K562 (cell line): ENCODE measurements at regions not wholly inside any gene's neighbourhood (a gene's known extent, or its start where the extent isn't known, plus 50 kb on each side); places are given as distances from the start of the nearest gene placed in this dataset.

Source experiments
- ATAC-seq: fragments of 200-7000 bp; cut with Tn5 transposase; 3 replicates; pipeline ENCODE4 v1.9.1; 2020; ENCODE audit warnings: moderate library complexity
- BruUV-seq: library from RNA; stranded (reverse); fragments of 400-500 nt; replicated peaks from 2 replicates; lab custom pipeline; 2021; lab: Mats Ljungman, UMichigan
- CTCF ChIA-PET: fragments of 300-600 bp; formaldehyde crosslinking; extraction: SDS; loops from one replicate; lab custom pipeline; 2021; ENCODE audit warnings: low intra/inter-chr PET ratio; lab: Yijun Ruan, JAX
- POLR2A ChIA-PET: fragments of 300-600, 350-650 bp; sonication (Branson Sonifier 250); formaldehyde crosslinking; extraction: SDS; loops from one replicate; lab custom pipeline; 2021; ENCODE audit warnings: antibody characterized with exemption, inconsistent platforms; lab: Yijun Ruan, JAX
- DNase-seq, 4 experiments: peaks; one replicate each; pipeline versions ENCODE4 v3.0.0 to v3.0.0-alpha.2; 2011 to 2018; ENCODE audit warnings: low spot score in 3 of 4, mixed read lengths in 3 of 4; ENCODE audit errors: extremely low read depth in 1 of 4
- FAIRE-seq: peaks from 2 replicates; lab custom pipeline; 2011; peaks lifted over from hg19 to GRCh38; lab: Jason Lieb, UNC
- H2AFZ ChIP-seq: 2 replicates; pipeline ENCODE4 v1.6.0; 2011; ENCODE audit warnings: low read depth, low read length, control low read depth, inconsistent platforms
- H3K27ac ChIP-seq: fragments of 200-600 bp; 3 replicates; pipeline ENCODE4 v1.8.0; 2011; ENCODE audit warnings: low read depth, mild to moderate bottlenecking, control low read depth, inconsistent platforms, low read length, moderate library complexity, mixed read lengths; ENCODE audit errors: extremely low read depth
- H3K27me3 ChIP-seq, 2 experiments: fragments of 300-600 bp in 1 of 2; 2 replicates in 1 of 2; 3 replicates in 1 of 2; pipeline versions ENCODE4 v1.6.0 to v1.8.0; 2011; ENCODE audit warnings: inconsistent platforms in 2 of 2, low read length in 2 of 2, mild to moderate bottlenecking in 1 of 2, mixed read lengths in 1 of 2, moderate library complexity in 1 of 2; ENCODE audit not compliant: control insufficient read depth in 2 of 2, insufficient read depth in 2 of 2
- H3K36me3 ChIP-seq: fragments of 300-600 bp; 3 replicates; pipeline ENCODE4 v1.8.0; 2011; ENCODE audit warnings: mild to moderate bottlenecking, low read length, inconsistent platforms; ENCODE audit not compliant: control insufficient read depth, insufficient read depth
- H3K4me1 ChIP-seq, 2 experiments: fragments of 200-600 bp in 1 of 2; replicated peaks in 1 of 2; 2 replicates in 1 of 2; 3 replicates in 1 of 2; pipeline versions ENCODE4 v1.5.1 to v1.8.0; 2011; ENCODE audit warnings: inconsistent platforms in 2 of 2, low read length in 2 of 2, mild to moderate bottlenecking in 1 of 2, mixed read lengths in 1 of 2, moderate library complexity in 1 of 2; ENCODE audit not compliant: control insufficient read depth in 2 of 2, insufficient read depth in 2 of 2
- H3K4me2 ChIP-seq: 2 replicates; pipeline ENCODE4 v1.6.1; 2011; ENCODE audit warnings: low read length, control low read depth, inconsistent platforms, mixed read lengths; ENCODE audit not compliant: insufficient read depth
- H3K4me3 ChIP-seq: fragments of 200-600 bp; sonication (generic), shearing (Covaris generic); 2 replicates; pipeline ENCODE4 v1.5.1; 2016; ENCODE audit warnings: control low read depth, inconsistent platforms
- H3K79me2 ChIP-seq: fragments of 200-600 bp; 3 replicates; pipeline ENCODE4 v1.8.0; 2011; ENCODE audit warnings: low read length, inconsistent platforms; ENCODE audit not compliant: control insufficient read depth, insufficient read depth
- H3K9ac ChIP-seq, 2 experiments: 2 replicates each; pipeline versions ENCODE4 v1.6.0 to v1.6.1; 2011; ENCODE audit warnings: low read depth in 2 of 2, low read length in 2 of 2, control low read depth in 1 of 2, inconsistent platforms in 1 of 2, mild to moderate bottlenecking in 1 of 2, mixed read lengths in 1 of 2; ENCODE audit not compliant: insufficient read depth in 1 of 2
- H3K9me1 ChIP-seq: one replicate; pipeline ENCODE4 v1.6.0; 2011; ENCODE audit warnings: inconsistent platforms, mild to moderate bottlenecking, low read length, moderate library complexity; ENCODE audit not compliant: control insufficient read depth, insufficient read depth
- H3K9me3 ChIP-seq: replicated peaks from 2 replicates; pipeline ENCODE4 v1.5.1; 2011; ENCODE audit warnings: low read depth, low read length, inconsistent platforms; ENCODE audit not compliant: control insufficient read depth, insufficient read depth
- H4K20me1 ChIP-seq: replicated peaks from 2 replicates; pipeline ENCODE4 v1.6.1; 2011; ENCODE audit warnings: low read length, inconsistent platforms, mixed read lengths; ENCODE audit not compliant: control insufficient read depth, insufficient read depth
- ELF1 ChIP-seq: fragments of 200-800 bp; sonication (Bioruptor generic); IDR thresholded peaks from 2 replicates; pipeline ENCODE4 v1.6.1; 2016; ENCODE audit warnings: missing genetic modification characterization, missing compliant biosample characterization
- FIP1L1 ChIP-seq: fragments of 200-400 bp; formaldehyde crosslinking; IDR thresholded peaks from 2 replicates; pipeline ENCODE4 v1.6.1; 2018; ENCODE audit warnings: mild to moderate bottlenecking, low read depth, low read length; ENCODE audit not compliant: poor library complexity, severe bottlenecking
- GABPA ChIP-seq: fragments of 200-800 bp; sonication (Bioruptor generic); conservative IDR thresholded peaks from 2 replicates; pipeline ENCODE4 v1.6.1; 2016; ENCODE audit warnings: low read depth, missing genetic modification characterization, missing compliant biosample characterization
- GTF2F1 ChIP-seq: IDR thresholded peaks from 2 replicates; pipeline ENCODE4 v1.6.1; 2011; ENCODE audit warnings: low read depth, low read length, improper control_type of control experiment
- HMGXB4 ChIP-seq: sonication (generic); formaldehyde crosslinking; IDR thresholded peaks from 2 replicates; pipeline ENCODE4 v1.8.1; 2023; ENCODE audit warnings: mild to moderate bottlenecking, missing genetic modification reagents
- IRF2 ChIP-seq: sonication (generic); formaldehyde crosslinking; IDR thresholded peaks from 2 replicates; pipeline ENCODE4 v1.8.1; 2022; ENCODE audit warnings: mild to moderate bottlenecking, missing genetic modification reagents
- KAT2B ChIP-seq: IDR thresholded peaks from one replicate; pipeline ENCODE4 v1.6.1; 2012; ENCODE audit warnings: low read depth, mild to moderate bottlenecking, control low read depth, inconsistent platforms, low read length, moderate library complexity
- NCOA1 ChIP-seq: fragments of 450-650 bp; IDR thresholded peaks from 2 replicates; pipeline ENCODE4 v1.6.1; 2016; ENCODE audit warnings: low read depth
- NONO ChIP-seq, 2 experiments: fragments of 200-400 bp in 1 of 2; fragments of 450-650 bp in 1 of 2; formaldehyde crosslinking in 1 of 2; IDR thresholded peaks; 2 replicates each; pipeline ENCODE4 v1.6.1; 2017; ENCODE audit warnings: low read depth in 2 of 2, mild to moderate bottlenecking in 2 of 2, moderate library complexity in 2 of 2, low read length in 1 of 2
- POLR2G ChIP-seq: fragments of 200-400 bp; formaldehyde crosslinking; IDR thresholded peaks from 2 replicates; pipeline ENCODE4 v1.6.1; 2017; ENCODE audit warnings: low read depth, mild to moderate bottlenecking, antibody characterized with exemption, low read length, moderate library complexity
- ZNF23 ChIP-seq: fragments of 250-450 bp; sonication (Bioruptor Pico); IDR thresholded peaks from 2 replicates; pipeline ENCODE4 v1.4.0; 2020; ENCODE audit warnings: mild to moderate bottlenecking
- WGBS: fragments of 100-300 bp; shearing (Covaris generic); methylation state at CpG from one replicate; pipeline ENCODE4 v1.1.6; 2016; ENCODE audit warnings: low coverage, mixed read lengths; ENCODE audit not compliant: insufficient coverage; ENCODE audit errors: missing lambda C conversion rate; 5-methylcytosine and 5-hydroxymethylcytosine counted together
- in situ Hi-C: fragments of 300-500 bp; cut with MboI; formaldehyde crosslinking; loops from 4 replicates; pipeline ENCODE4 v1.15.0; 2018; ENCODE audit warnings: inconsistent platforms, mixed read lengths
- intact Hi-C: fragments of 100-400 bp; cut with micrococcal nuclease; formaldehyde crosslinking; loops from 2 replicates; pipeline ENCODE4 v1.14.2; 2022
- TF ChIP-seq, protein P1 (sequence below): fragments of 450-650 bp; IDR thresholded peaks from 2 replicates; pipeline ENCODE4 v1.6.1; 2014; ENCODE audit warnings: low read depth, mild to moderate bottlenecking, moderate library complexity, borderline replicate concordance
- TF ChIP-seq, protein P2 (sequence below): fragments of 450-650 bp; IDR thresholded peaks from 2 replicates; pipeline ENCODE4 v1.7.1; 2018; ENCODE audit warnings: mild to moderate bottlenecking, low read depth; ENCODE audit not compliant: partially characterized antibody

GRCh38 chr2:176501617-176502016 is 232.4 kb downstream of the MTX2 start:
- Histone ChIP-seq H3K27ac (no peak overlapping the region), H3K4me1 (no peaks in the 10 kb centered on the region), H3K9me3 (no peaks in the 10 kb centered on the region), H3K36me3 (no peaks in the 10 kb centered on the region), H3K9me1 (no peaks in the 10 kb centered on the region), H2AFZ (no peak overlapping the region), H3K4me2 (no peak overlapping the region), H3K9ac (no peak overlapping the region), H3K4me3 (no peak overlapping the region), H4K20me1 (no peaks in the 10 kb centered on the region), H3K27me3 (peaks cover 2 to 3% of the 10 kb centered on the region in 2 experiments; a peak in 1 of 5 replicates), H3K79me2 (no peaks in the 10 kb centered on the region)
- FAIRE-seq (no peak), DNase-seq (no peak), ATAC-seq (no peak)
- in situ Hi-C loops = no loop called here
- CTCF ChIA-PET = no interaction called here
- intact Hi-C loops = no loop called here
- POLR2A ChIA-PET = no interaction called here
- no TSS peak for BruUV-seq
- no peak for TF ChIP-seq NCOA1
- TF ChIP-seq POLR2G = no peak
- no peak for TF ChIP-seq FIP1L1
- no peak for TF ChIP-seq NONO (IDR thresholded peaks at IDR 0.05; ENCODE audit: low read depth in 2 of 2, low read length in 1 of 2)
- no peak for TF ChIP-seq HMGXB4 (CRISPR knock-in tag)
- TF ChIP-seq ZNF23 (CRISPR knock-in tag) = no peak
- TF ChIP-seq GTF2F1 = no peak
- no peak for TF ChIP-seq ELF1 (tag)
- TF ChIP-seq, protein P1, sequence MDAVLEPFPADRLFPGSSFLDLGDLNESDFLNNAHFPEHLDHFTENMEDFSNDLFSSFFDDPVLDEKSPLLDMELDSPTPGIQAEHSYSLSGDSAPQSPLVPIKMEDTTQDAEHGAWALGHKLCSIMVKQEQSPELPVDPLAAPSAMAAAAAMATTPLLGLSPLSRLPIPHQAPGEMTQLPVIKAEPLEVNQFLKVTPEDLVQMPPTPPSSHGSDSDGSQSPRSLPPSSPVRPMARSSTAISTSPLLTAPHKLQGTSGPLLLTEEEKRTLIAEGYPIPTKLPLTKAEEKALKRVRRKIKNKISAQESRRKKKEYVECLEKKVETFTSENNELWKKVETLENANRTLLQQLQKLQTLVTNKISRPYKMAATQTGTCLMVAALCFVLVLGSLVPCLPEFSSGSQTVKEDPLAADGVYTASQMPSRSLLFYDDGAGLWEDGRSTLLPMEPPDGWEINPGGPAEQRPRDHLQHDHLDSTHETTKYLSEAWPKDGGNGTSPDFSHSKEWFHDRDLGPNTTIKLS = no peak
- no peak for TF ChIP-seq GABPA
- TF ChIP-seq KAT2B = no peak
- no peak for TF ChIP-seq IRF2 (CRISPR knock-in tag)
- TF ChIP-seq, protein P2, sequence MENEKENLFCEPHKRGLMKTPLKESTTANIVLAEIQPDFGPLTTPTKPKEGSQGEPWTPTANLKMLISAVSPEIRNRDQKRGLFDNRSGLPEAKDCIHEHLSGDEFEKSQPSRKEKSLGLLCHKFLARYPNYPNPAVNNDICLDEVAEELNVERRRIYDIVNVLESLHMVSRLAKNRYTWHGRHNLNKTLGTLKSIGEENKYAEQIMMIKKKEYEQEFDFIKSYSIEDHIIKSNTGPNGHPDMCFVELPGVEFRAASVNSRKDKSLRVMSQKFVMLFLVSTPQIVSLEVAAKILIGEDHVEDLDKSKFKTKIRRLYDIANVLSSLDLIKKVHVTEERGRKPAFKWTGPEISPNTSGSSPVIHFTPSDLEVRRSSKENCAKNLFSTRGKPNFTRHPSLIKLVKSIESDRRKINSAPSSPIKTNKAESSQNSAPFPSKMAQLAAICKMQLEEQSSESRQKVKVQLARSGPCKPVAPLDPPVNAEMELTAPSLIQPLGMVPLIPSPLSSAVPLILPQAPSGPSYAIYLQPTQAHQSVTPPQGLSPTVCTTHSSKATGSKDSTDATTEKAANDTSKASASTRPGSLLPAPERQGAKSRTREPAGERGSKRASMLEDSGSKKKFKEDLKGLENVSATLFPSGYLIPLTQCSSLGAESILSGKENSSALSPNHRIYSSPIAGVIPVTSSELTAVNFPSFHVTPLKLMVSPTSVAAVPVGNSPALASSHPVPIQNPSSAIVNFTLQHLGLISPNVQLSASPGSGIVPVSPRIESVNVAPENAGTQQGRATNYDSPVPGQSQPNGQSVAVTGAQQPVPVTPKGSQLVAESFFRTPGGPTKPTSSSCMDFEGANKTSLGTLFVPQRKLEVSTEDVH = no peak
- 2% methylated on average over 3 of the region's 3 CpGs for WGBS
